Urothelium cell line (cell line): ENCODE measurements at regions not wholly inside any gene's neighbourhood (a gene's known extent, or its start where the extent isn't known, plus 50 kb on each side); places are given as distances from the start of the nearest gene placed in this dataset.
A peak's percentile ranks its signal among the peaks of the same experiment; 100 is the strongest.
"Not testable (repeated sequence)": the region's sequence is repeated elsewhere in the genome, so short reads cannot be mapped to it uniquely, and the experiment has no call there.

ENCODE experiments used
- DNase-seq: peaks from one replicate; pipeline ENCODE4 v3.0.0; 2011; ENCODE audit warnings: low spot score, mixed read lengths
- FAIRE-seq: peaks from 2 replicates; lab custom pipeline; 2011; peaks lifted over from hg19 to GRCh38; lab: Jason Lieb, UNC

- no peak for DNase-seq
- no peak for FAIRE-seq
Measured at GRCh38 chr17:22654447-22654846, 962.1 kb downstream of the KCNJ18 start.

DNA sequence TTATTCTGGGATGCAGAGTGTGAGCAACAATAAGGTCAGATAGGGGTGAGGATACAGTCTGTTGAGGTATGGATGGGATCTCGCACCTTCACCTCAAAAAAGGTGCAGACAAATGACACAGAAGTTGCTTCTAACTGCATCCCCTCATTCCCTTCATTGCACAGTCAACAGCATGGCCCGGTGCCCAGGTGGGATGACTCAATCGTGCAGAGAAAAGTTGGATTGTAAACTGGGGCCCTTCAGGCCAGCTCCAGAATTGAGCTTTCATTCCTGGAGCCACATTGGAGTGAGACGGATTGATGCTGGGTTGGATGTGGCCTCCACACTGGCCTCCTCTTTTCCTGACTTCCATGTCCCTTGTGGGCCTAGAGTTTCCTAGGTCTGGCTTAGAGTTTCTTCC lies 977.4 kb downstream of the KCNJ18 start:
- FAIRE-seq (no peak), DNase-seq (no peak)

DNA sequence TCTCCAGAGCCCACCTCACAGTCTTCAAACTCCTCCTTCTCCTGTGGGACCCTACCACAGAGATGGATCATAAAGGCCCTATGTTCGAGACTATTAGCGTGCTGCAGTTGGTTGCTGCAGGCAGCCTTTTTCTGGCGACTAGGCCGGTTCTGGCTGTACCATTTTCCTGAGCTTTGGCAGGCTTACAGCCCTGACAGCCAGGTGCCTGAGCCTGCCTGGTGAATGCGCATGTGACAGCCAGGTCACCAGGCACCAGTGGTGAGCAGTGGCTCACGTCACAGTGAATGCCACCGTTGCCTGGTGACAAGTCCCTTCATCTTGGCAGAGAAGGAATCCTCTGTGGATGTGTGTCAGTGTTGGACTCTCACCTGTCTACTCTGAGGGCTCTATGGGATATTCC lies 978.8 kb downstream of the KCNJ18 start:
- FAIRE-seq (no peak), DNase-seq (no peak)

GRCh38 chr17:22692066-22692805 lies 999.9 kb downstream of the KCNJ18 start:
- no peak for FAIRE-seq
- no peak for DNase-seq

GRCh38 chr17:22692806-22693171 lies 1000.5 kb downstream of the KCNJ18 start:
- FAIRE-seq (no peak), DNase-seq (no peak)

DNA sequence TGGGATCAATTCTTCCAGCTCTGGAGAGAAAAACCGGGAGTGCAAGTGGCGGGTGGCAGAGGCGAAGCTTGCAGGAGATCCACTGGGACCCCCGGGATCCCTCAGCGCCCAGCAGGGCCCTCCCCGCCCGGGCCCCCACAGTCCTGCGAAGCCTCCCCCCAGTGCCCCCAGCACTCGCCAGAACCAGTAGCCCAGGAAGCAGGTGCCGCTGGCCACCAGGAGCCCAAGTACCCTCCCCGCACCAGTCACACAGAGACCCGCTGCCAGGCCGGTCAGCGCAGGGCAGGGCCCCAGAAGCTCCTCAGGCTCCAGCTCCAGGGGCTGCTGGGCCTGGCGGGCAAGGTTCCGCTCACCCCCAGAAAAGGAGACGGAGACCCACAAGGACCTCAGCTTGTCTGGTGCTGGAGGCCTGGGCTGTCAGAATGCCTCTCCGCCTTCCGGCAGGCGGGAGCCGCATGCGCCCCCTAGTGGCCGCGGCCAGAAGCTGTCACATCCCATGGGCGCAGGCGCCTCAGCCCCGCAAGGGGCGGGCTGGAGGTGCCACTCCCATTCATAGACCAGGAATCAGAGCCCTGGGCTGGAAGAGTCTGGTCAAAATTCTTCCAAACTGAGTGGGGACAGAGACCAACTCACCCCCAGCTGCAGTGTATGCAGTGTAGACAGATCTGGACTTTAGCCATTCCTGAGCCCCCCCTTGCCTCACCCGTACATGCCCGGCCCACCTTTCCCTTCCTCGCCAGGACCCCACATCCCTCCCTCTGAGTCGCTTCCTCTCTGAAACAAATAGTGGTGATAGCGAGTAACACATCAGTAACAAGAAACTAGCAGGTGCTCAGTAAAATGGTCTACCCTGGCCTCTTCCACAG lies 1002.3 kb downstream of the KCNJ18 start:
- DNase-seq: peak; percentile 79
- no peak for FAIRE-seq

- peak; percentile 40 for DNase-seq
- FAIRE-seq: no peak
Measured at GRCh38 chr17:22695228-22695619, 1002.9 kb downstream of the KCNJ18 start.

- FAIRE-seq (no peak), DNase-seq (peak; percentile 71)
Measured at GRCh38 chr17:22703204-22703603, 1010.9 kb downstream of the KCNJ18 start.

GRCh38 chr17:22703786-22704441 lies 1011.6 kb downstream of the KCNJ18 start:
- no peak for FAIRE-seq
- DNase-seq: peak; percentile 84

DNA sequence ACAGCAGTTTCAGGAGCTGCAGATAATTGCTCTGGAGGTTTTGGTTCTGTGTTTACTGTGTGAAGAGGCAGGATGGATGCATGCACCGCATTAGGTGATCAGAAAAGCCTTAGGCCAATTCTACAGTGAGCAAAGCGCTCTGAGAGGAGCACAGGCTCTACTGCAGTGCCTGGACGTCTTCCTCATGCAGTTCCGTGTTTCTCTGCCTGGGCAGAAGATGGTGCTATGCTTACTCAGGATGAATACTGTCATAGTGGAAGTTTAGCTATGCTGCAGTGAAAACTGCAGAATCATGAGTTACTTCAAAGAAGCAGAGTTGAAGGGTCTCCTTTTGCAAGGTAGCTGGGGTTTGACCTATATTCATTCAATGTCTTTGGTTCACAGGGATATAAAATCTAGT lies 1012.4 kb downstream of the KCNJ18 start:
- FAIRE-seq: no peak
- DNase-seq: peak; percentile 14

DNA sequence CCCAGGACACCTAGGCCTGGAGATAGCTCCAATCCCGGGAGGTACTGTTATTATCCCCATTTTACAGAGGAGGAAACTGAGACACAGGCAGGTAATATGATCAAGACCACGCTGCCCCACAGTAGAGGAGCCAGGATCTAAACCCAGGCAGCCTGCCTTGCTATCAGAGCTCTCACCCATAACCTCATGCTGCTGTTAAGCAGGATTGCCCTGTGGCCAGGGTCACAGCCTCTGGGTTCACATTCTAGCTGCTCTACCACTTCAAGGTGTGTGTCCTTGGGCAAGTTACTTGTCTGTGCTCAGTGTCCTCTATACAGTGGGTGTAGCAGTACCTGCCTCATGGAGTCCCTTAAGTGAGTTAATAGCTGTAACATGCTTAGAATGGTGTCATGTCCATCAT lies 1015.3 kb downstream of the KCNJ18 start:
- DNase-seq: no peak
- no peak for FAIRE-seq

- FAIRE-seq: no peak
- DNase-seq: no peak
Measured at GRCh38 chr17:22717211-22717610, 1024.9 kb downstream of the KCNJ18 start.

GRCh38 chr17:22718689-22719088 lies 1026.4 kb downstream of the KCNJ18 start:
- DNase-seq: no peak
- no peak for FAIRE-seq

DNA sequence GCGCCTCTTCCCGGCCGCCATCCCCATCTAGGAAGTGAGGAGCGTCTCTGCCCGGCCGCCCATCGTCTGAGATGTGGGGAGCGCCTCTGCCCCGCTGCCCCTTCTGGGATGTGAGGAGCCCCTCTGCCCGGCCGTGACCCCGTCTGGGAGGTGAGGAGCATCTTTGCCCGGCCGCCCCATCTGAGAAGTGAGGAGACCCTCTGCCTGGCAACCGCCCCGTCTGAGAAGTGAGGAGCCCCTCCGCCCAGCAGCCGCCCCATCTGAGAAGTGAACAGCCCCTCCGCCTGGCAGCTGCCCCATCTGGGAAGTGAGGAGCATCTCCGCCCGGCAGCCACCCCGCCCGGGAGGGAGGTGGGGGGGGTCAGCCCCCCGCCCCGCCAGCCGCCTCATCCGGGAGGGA lies 1048.7 kb downstream of the KCNJ18 start:
- not testable (repeated sequence) for FAIRE-seq, DNase-seq
